Esophagus muscularis mucosa (tissue), 3 donors: ENCODE measurements at regions not wholly inside any gene's neighbourhood (a gene's known extent, or its start where the extent isn't known, plus 50 kb on each side); places are given as distances from the start of the nearest gene placed in this dataset.

Experiments used
- CTCF ChIP-seq, 3 experiments: fragments of 200-600 bp in 2 of 3; fragments of 450-650 bp in 1 of 3; sonication (generic) in 2 of 3; IDR thresholded peaks; one replicate each; pipeline ENCODE4 v1.5.1; 2017 to 2019; ENCODE audit warnings: antibody characterized with exemption in 3 of 3, mild to moderate bottlenecking in 2 of 3, moderate library complexity in 1 of 3
- POLR2A ChIP-seq: fragments of 450-650 bp; IDR thresholded peaks from one replicate; pipeline ENCODE4 v1.6.1; 2017; ENCODE audit warnings: antibody characterized with exemption, moderate library complexity, mild to moderate bottlenecking, low read depth
- POLR2AphosphoS5 ChIP-seq, 2 donors: sonication (generic); formaldehyde crosslinking; IDR thresholded peaks; one replicate each; pipeline ENCODE4 v1.6.1; 2017; ENCODE audit warnings: antibody characterized with exemption in 2 of 2

GRCh38 chr9:1962122-1962521 is 53.0 kb upstream of the SMARCA2 start:
- TF ChIP-seq CTCF (IDR thresholded peaks at IDR 0.05) (no peak), POLR2A (no peak), POLR2AphosphoS5 (IDR thresholded peaks at IDR 0.05) (no peak)
